ENCODE measurements at regions not wholly inside any gene's neighbourhood (a gene's known extent, or its start where the extent isn't known, plus 50 kb on each side); places are given as distances from the start of the nearest gene placed in this dataset.
"Not testable (repeated sequence)": the region's sequence is repeated elsewhere in the genome, so short reads cannot be mapped to it uniquely, and the experiment has no call there.

- no peak for DNase-seq
Measured at GRCh38 chr7:67631476-67631875, 634.8 kb downstream of the TYW1 start.

- DNase-seq: no peak
Measured at GRCh38 chr7:67635271-67635670, 638.6 kb downstream of the TYW1 start.

DNA sequence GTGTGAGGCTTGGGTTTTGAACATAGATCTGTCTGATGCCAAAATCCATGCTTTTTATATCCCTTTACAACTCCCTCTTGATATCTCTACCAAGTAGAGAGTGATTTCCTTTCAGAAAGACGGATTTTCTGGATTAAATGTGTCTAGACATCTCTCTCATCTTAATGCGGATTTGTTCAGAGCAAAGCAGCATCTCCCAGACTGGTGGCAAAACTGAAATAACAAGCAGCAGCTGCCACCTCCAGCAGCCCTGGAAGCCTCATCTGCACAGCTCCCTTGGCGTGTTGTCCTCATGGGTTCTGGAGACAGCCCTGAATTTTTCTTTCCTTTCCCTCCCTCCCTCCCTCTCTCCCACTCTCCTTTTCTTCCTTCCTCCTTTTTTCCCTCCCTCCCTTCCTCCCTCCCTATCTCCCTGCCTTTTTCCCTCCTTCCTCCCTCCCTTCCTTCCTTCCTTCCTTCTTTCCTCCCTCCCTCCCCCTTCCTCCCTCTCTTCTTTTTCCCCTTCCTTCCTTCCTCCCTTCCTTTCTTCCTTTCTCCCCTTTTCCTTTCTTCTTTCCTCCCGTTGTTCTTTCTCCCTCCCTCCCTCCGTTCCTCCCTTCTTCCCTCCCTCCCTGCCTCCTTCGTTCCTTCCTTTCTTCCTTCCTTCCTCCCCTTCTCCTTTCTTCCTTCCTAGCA, 639.9 kb downstream of the TYW1 start:
- DNase-seq: no peak

DNA sequence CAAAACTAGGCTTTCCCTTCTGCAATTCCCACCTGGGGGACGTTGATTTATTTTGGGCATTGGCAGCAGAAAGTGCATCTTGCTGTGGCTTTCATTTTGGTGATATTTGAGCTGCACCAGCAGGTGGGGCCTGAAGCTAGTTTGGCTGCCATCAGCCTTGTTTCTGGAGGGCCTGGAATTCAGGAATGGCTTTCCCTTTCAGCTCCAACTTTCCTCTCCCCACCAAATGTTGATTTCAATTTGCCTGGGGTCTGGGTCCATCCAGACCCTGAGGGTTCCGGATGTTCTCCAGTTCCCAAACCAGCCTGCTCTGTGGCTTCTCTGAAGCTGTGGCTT, 640.4 kb downstream of the TYW1 start:
- DNase-seq: no peak

GRCh38 chr7:67642542-67642941, 645.9 kb downstream of the TYW1 start:
- DNase-seq: not testable (repeated sequence)

GRCh38 chr7:67644151-67644550, 647.5 kb downstream of the TYW1 start:
- DNase-seq: no peak

GRCh38 chr7:67652937-67653336, 656.3 kb downstream of the TYW1 start:
- no peak for DNase-seq

DNA sequence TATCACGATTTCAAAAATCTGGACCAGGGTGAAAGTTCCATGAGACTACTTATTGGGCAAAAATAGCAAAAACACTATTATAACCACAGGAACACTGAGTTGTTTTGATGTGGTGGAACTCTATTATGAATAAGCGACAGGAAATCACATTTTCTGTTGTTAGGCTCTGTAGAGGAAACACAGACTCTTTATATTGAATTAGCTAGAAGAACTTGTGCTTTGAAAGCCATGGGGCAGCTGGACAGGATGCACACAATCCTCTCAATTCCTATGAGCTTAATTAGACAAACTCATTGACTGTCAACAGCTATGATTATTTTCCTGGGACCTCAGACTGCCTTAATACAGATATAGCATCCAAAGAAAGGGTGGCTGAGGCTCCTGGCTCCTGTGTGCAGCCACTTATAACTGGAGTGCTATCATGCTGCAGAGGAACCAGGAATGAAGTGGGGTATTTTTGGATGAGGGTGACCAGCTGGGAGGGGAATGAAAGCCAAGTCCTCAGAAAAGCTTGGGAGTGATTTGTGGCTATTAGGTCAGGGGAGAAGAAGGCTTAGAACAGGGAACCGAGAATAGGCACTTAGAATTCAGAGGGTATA, 657.3 kb downstream of the TYW1 start:
- no peak for DNase-seq

GRCh38 chr7:67654642-67655041, 658.0 kb downstream of the TYW1 start:
- no peak for DNase-seq

- no peak for DNase-seq
Measured at GRCh38 chr7:67655168-67655567, 658.5 kb downstream of the TYW1 start.

GRCh38 chr7:67659091-67659490, 662.5 kb downstream of the TYW1 start:
- DNase-seq: no peak

DNA sequence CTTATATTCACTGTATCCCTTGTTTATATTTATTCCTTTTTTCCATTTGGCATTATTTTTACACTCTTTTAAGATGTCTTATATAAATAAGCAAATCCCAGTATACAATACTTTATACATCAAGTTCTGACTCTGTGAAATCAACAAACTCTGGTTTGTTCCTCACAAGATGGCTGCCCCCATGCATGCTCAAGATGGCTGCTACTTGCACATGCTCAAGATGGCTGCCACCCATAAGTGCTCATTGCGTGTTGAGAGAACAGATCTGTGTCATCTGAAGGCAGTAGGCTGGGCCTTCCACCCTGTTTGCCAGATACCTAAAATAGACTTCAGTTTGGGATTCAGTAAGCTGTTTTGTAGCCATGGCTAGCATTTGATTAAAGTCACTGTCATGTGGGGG, 666.2 kb downstream of the TYW1 start:
- no peak for DNase-seq

DNA sequence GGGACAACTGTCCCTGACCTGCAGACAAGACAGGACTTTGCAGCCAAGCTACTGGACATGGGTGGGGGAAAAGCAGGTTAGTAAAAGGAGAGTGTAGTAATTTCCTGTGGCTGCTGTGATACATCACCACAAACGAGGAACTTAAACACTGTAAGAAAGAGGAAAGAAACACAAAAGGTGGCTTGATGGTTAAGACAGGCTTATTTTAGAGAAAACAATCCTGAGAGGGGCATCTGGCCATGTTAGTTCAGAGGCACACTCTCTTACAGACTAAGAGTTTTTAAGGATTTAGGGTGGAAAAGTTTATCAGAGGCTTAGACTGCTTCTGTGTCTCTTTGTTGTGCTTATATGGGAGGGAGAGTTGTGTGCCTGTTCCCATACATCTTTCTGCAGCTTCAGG, 667.0 kb downstream of the TYW1 start:
- no peak for DNase-seq

- not testable (repeated sequence) for DNase-seq
Measured at GRCh38 chr7:67666359-67666758, 669.7 kb downstream of the TYW1 start.

- no peak for DNase-seq
Measured at GRCh38 chr7:67671006-67671548, 674.4 kb downstream of the TYW1 start.

DNA sequence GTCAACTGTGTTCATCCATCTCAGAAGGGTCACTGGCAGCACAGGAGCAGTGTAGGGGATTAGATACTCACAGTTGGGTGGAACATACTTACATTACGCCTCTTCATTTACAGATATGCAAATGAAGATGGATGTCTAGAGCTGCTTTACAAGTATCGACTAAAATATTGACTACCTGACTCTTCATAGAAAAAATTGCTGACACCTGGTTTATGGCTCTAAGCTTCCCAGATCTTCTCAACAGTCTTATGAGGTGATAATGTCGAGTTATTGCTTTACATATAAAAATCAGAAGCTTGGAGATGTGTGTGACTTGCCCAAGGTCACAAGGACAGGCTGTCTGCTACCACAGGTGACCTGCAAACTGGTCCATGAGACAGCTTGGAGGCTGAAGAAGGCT, 677.2 kb downstream of the TYW1 start:
- no peak for DNase-seq

- not testable (repeated sequence) for DNase-seq
Measured at GRCh38 chr7:67674862-67675261, 678.2 kb downstream of the TYW1 start.

DNA sequence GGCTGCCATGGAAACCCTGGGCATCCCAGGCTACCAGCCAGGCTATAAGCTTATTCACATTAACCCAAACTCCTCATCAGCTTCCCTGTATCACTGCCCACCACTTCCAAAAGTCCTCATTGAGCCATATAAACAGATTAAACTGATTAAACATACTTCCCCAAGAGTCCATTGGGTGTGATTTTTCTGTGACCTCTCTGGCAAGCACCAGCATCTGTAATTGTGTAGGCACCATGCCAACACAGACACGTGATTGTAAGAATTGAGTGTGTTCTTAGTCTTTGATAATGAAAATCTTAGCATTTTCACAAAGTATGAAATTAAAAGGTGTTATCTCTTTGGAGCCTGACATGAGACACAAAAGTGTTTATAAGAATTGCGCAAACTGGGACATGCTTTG, 679.3 kb downstream of the TYW1 start:
- no peak for DNase-seq

GRCh38 chr7:67678419-67678818, 681.8 kb downstream of the TYW1 start:
- DNase-seq: no peak

GRCh38 chr7:67683628-67684027, 687.0 kb downstream of the TYW1 start:
- DNase-seq: no peak

DNA sequence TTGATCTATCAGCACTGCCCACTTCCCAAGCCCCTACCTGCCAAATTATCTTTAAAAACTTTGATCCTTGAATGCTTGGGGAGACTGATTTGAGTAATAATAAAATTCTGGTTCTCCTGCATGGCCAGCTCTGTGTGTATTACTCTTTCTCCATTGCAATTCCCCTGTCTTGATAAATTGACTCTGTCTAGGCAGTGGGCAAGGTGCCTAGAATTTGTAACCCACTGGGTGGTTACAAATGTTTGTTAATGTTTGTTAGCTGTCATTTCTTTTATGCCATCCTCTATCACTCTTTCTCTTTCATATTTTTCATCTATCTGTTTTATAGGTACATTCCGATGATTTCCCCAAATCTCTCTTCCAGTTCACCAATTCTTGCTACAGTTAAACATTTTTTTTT, 694.1 kb downstream of the TYW1 start:
- DNase-seq: no peak

DNA sequence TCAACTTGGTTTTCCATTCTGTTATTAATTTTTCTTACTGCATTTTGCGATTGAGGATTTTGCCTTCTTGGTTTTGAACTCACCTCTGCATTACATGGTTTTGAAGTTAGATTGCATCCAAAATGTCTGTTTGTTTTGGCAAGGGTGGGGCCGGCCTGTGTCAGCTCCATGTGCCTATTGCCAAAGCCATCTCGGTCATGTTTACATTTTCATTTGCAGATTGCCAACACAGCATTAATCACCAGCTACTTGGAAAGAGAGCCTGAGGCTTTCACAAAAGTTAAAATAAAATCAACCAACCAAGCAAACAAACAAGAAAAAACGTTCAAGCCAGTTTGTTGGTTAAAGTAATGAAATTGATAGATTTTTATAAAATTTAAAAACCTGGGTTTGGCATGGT, 695.8 kb downstream of the TYW1 start:
- no peak for DNase-seq

DNA sequence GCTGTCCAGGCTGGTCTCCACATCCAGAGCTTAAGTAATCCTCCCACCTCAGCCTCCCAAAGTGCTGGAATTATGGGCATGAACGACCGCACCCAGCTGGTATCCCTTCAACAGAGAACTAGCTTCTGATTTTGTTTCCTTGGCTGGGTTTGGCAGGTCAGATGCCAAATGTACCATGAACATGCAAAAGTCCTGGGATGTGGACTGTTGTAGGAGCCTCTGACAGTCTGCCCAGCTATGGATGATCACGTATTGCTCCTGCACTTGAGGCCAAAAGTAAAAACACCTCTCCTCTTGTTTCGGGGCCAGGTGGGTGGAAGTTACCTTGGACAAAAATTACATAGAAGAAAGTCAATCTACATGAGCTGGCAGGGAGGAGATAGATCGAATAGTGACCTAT, 699.5 kb downstream of the TYW1 start:
- DNase-seq: no peak

- no peak for DNase-seq
Measured at GRCh38 chr7:67696878-67697277, 700.2 kb downstream of the TYW1 start.

GRCh38 chr7:67698354-67698753, 701.7 kb downstream of the TYW1 start:
- DNase-seq: no peak

All from stimulated activated CD4-positive, alpha-beta T cell treated with anti-CD3 and anti-CD28 coated beads, Interleukin-15, amount 100 ng/mL, for 24 hours (primary cell).